Astrocyte (in vitro differentiated cells and primary cell): ENCODE measurements at regions not wholly inside any gene's neighbourhood (a gene's known extent, or its start where the extent isn't known, plus 50 kb on each side); places are given as distances from the start of the nearest gene placed in this dataset.
"Not testable (repeated sequence)": the region's sequence is repeated elsewhere in the genome, so short reads cannot be mapped to it uniquely, and the experiment has no call there.

Source experiments
- DNase-seq: peaks from one replicate; pipeline ENCODE4 v3.0.0-alpha.2; 2010; ENCODE audit warnings: low read depth
- FAIRE-seq: peaks from 2 replicates; lab custom pipeline; 2011; peaks lifted over from hg19 to GRCh38; lab: Jason Lieb, UNC
- H2AFZ ChIP-seq: 2 replicates; pipeline ENCODE4 v1.6.0; 2012; ENCODE audit warnings: low read depth, low read length, inconsistent platforms
- H3K27ac ChIP-seq: 2 replicates; pipeline ENCODE4 v1.5.1; 2011; ENCODE audit warnings: low read depth, low read length, inconsistent platforms
- H3K27me3 ChIP-seq: 2 replicates; pipeline ENCODE4 v1.6.0; 2011; ENCODE audit warnings: low read length, inconsistent platforms; ENCODE audit not compliant: insufficient read depth
- H3K36me3 ChIP-seq: 2 replicates; pipeline ENCODE4 v1.5.1; 2011; ENCODE audit warnings: low read length, inconsistent platforms; ENCODE audit not compliant: insufficient read depth
- H3K4me1 ChIP-seq: 2 replicates; pipeline ENCODE4 v1.5.1; 2011; ENCODE audit warnings: low read length, inconsistent platforms; ENCODE audit not compliant: insufficient read depth
- H3K4me2 ChIP-seq: 2 replicates; pipeline ENCODE4 v1.6.0; 2012; ENCODE audit warnings: low read length, inconsistent platforms
- H3K4me3 ChIP-seq: 2 replicates; pipeline ENCODE4 v1.5.1; 2011; ENCODE audit warnings: low read depth, mild to moderate bottlenecking, low read length, inconsistent platforms; ENCODE audit not compliant: insufficient read depth
- H3K79me2 ChIP-seq: 2 replicates; pipeline ENCODE4 v1.6.0; 2012; ENCODE audit warnings: mild to moderate bottlenecking, low read length, inconsistent platforms; ENCODE audit not compliant: insufficient read depth
- H3K9ac ChIP-seq: 2 replicates; pipeline ENCODE4 v1.6.0; 2012; ENCODE audit warnings: mild to moderate bottlenecking, low read length, inconsistent platforms
- H3K9me3 ChIP-seq: 2 replicates; pipeline ENCODE4 v1.5.1; 2012; ENCODE audit warnings: low read depth, mild to moderate bottlenecking, low read length, inconsistent platforms; ENCODE audit not compliant: insufficient read depth
- H4K20me1 ChIP-seq: 2 replicates; pipeline ENCODE4 v1.6.0; 2012; ENCODE audit warnings: low read length, inconsistent platforms; ENCODE audit not compliant: insufficient read depth
- H3K27ac Mint-ChIP-seq: one replicate; pipeline ENCODE4 v1.8.0; 2021; ENCODE audit warnings: mild to moderate bottlenecking, mixed read lengths; ENCODE audit not compliant: unreplicated experiment
- H3K27me3 Mint-ChIP-seq: one replicate; pipeline ENCODE4 v1.8.0; 2021; ENCODE audit warnings: low read depth, mixed read lengths; ENCODE audit not compliant: unreplicated experiment
- H3K36me3 Mint-ChIP-seq: one replicate; pipeline ENCODE4 v1.8.0; 2021; ENCODE audit warnings: low read depth, mixed read lengths; ENCODE audit not compliant: unreplicated experiment
- H3K4me1 Mint-ChIP-seq: one replicate; pipeline ENCODE4 v1.8.0; 2021; ENCODE audit warnings: low read depth, mixed read lengths; ENCODE audit not compliant: unreplicated experiment
- H3K4me3 Mint-ChIP-seq: one replicate; pipeline ENCODE4 v1.8.0; 2021; ENCODE audit warnings: mild to moderate bottlenecking, moderate library complexity, mixed read lengths; ENCODE audit not compliant: unreplicated experiment
- H3K9me3 Mint-ChIP-seq: one replicate; pipeline ENCODE4 v1.8.0; 2021; ENCODE audit warnings: mild to moderate bottlenecking, mixed read lengths; ENCODE audit not compliant: unreplicated experiment
- CTCF ChIP-seq: IDR thresholded peaks from 2 replicates; pipeline ENCODE4 v1.5.1; 2011; ENCODE audit warnings: low read depth, mild to moderate bottlenecking, inconsistent platforms, low read length, moderate library complexity; ENCODE audit not compliant: insufficient read depth
- EZH2 ChIP-seq: IDR thresholded peaks from 2 replicates; pipeline ENCODE4 v1.6.1; 2012; ENCODE audit warnings: mild to moderate bottlenecking, low read length, inconsistent platforms; ENCODE audit not compliant: insufficient read depth

GRCh38 chr6:72561629-72562028, 60.2 kb upstream of the KCNQ5 start:
- H3K27me3 ChIP-seq = no peaks in the 10 kb centered on the region
- H3K36me3 ChIP-seq = no peaks in the 10 kb centered on the region
- no peak overlapping the region for H3K27ac Mint-ChIP-seq
- H3K4me3 ChIP-seq = no peak overlapping the region
- no peaks in the 10 kb centered on the region for H3K36me3 Mint-ChIP-seq
- H3K4me2 ChIP-seq = no peak overlapping the region
- H3K27ac ChIP-seq = no peak overlapping the region
- no peaks in the 10 kb centered on the region for H3K79me2 ChIP-seq
- no peaks in the 10 kb centered on the region for H3K9me3 Mint-ChIP-seq
- H3K4me1 ChIP-seq = no peaks in the 10 kb centered on the region
- H3K9me3 ChIP-seq = no peaks in the 10 kb centered on the region
- H4K20me1 ChIP-seq = no peaks in the 10 kb centered on the region
- no peak for FAIRE-seq
- DNase-seq = no peak
- TF ChIP-seq CTCF (no peak), EZH2 (no peak)
- H3K9ac ChIP-seq = no peak overlapping the region
- H3K4me3 Mint-ChIP-seq = no peak overlapping the region
- H2AFZ ChIP-seq = no peak overlapping the region
- H3K4me1 Mint-ChIP-seq = no peaks in the 10 kb centered on the region
- H3K27me3 Mint-ChIP-seq = no peaks in the 10 kb centered on the region

DNA sequence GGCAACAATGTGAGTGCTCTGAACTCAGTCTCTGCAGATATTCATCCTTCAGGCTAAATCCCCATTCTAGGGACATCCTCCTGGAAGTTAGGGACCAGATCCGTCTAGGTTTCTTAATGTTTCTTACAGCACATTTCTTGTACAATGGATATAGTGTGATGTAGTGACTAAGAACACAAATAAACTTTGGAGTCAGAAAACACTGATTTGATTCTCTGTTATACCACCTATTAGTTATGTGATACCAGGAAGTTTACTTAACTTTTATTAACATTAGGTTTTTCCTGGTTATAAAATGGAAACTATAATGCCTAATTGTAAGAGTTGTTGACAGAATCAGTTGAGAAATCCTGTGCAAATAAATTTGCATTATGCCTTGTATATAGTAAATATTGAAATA, 57.6 kb upstream of the KCNQ5 start:
- Histone ChIP-seq H3K4me1 (no peaks in the 10 kb centered on the region), H3K9ac (no peak overlapping the region), H2AFZ (no peak overlapping the region), H3K9me3 (no peaks in the 10 kb centered on the region), H3K79me2 (no peaks in the 10 kb centered on the region), H3K27ac (no peak overlapping the region), H3K27me3 (no peaks in the 10 kb centered on the region), H3K36me3 (no peaks in the 10 kb centered on the region), H4K20me1 (no peaks in the 10 kb centered on the region), H3K4me2 (no peak overlapping the region), H3K4me3 (no peak overlapping the region)
- Mint-ChIP-seq H3K36me3 (no peaks in the 10 kb centered on the region), H3K4me3 (no peak overlapping the region), H3K9me3 (no peaks in the 10 kb centered on the region), H3K27me3 (no peaks in the 10 kb centered on the region), H3K27ac (no peak overlapping the region), H3K4me1 (no peaks in the 10 kb centered on the region)
- no peak for DNase-seq
- TF ChIP-seq CTCF (no peak), EZH2 (no peak)
- no peak for FAIRE-seq

- not testable (repeated sequence) for H3K9me3 ChIP-seq, FAIRE-seq, H3K4me1 ChIP-seq, H3K9ac ChIP-seq, H3K4me3 Mint-ChIP-seq, H3K4me3 ChIP-seq, H3K27me3 ChIP-seq, H3K9me3 Mint-ChIP-seq, H2AFZ ChIP-seq, H3K79me2 ChIP-seq, H3K27ac ChIP-seq, H4K20me1 ChIP-seq, H3K27me3 Mint-ChIP-seq, DNase-seq, H3K36me3 Mint-ChIP-seq, H3K4me2 ChIP-seq, H3K4me1 Mint-ChIP-seq, H3K27ac Mint-ChIP-seq, H3K36me3 ChIP-seq
Observed at GRCh38 chr6:72571993-72572392, 49.9 kb upstream of the KCNQ5 start.
